ENCODE measurements at regions not wholly inside any gene's neighbourhood (a gene's known extent, or its start where the extent isn't known, plus 50 kb on each side); places are given as distances from the start of the nearest gene placed in this dataset.

- TF ChIP-seq CTCF (IDR thresholded peaks at IDR 0.05) (no peak), POLR2A (IDR thresholded peaks at IDR 0.05) (no peak)
Observed at GRCh38 chr3:106265704-106266103, 396.9 kb upstream of the CBLB start.

All from uterus (tissue), 2 donors.